ENCODE measurements at regions not wholly inside any gene's neighbourhood (a gene's known extent, or its start where the extent isn't known, plus 50 kb on each side); places are given as distances from the start of the nearest gene placed in this dataset.

- no peak for DNase-seq
These were observed 140.1 kb upstream of the PARP11 start for GRCh38 chr12:4012977-4013968.

GRCh38 chr12:4012073-4012472 is 138.9 kb upstream of the PARP11 start:
- no peak for DNase-seq

- DNase-seq, result no peak
These were observed 138.4 kb upstream of the PARP11 start for GRCh38 chr12:4011597-4011996.

- DNase-seq, result no peak
These were observed 136.9 kb upstream of the PARP11 start for GRCh38 chr12:4009979-4010704.

- DNase-seq, result no peak
These were observed 133.5 kb upstream of the PARP11 start for GRCh38 chr12:4006743-4007142.

- no peak for DNase-seq
These were observed 132.7 kb upstream of the PARP11 start for GRCh38 chr12:4005851-4006430.

GRCh38 chr12:4003576-4003975 is 130.4 kb upstream of the PARP11 start:
- DNase-seq, result no peak

- DNase-seq, result no peak
These were observed 129.4 kb upstream of the PARP11 start for GRCh38 chr12:4002601-4003000.

GRCh38 chr12:4001841-4002240 is 128.6 kb upstream of the PARP11 start:
- DNase-seq, result no peak

- DNase-seq, result no peak
These were observed 127.8 kb upstream of the PARP11 start for GRCh38 chr12:4001031-4001430.

- no peak for DNase-seq
These were observed 126.7 kb upstream of the PARP11 start for GRCh38 chr12:3999904-4000303.

GRCh38 chr12:3998968-3999792 is 126.0 kb upstream of the PARP11 start:
- no peak for DNase-seq

GRCh38 chr12:3998397-3998796 is 125.2 kb upstream of the PARP11 start:
- DNase-seq, result no peak

- DNase-seq, result no peak
These were observed 123.1 kb upstream of the PARP11 start for GRCh38 chr12:3996322-3996721.

- DNase-seq, result no peak
These were observed 122.1 kb upstream of the PARP11 start for GRCh38 chr12:3995306-3995705.

- DNase-seq, result no peak
These were observed 121.3 kb upstream of the PARP11 start for GRCh38 chr12:3994500-3994899.

GRCh38 chr12:3992945-3993344 is 119.7 kb upstream of the PARP11 start:
- no peak for DNase-seq

- DNase-seq, result no peak
These were observed 118.8 kb upstream of the PARP11 start for GRCh38 chr12:3991798-3992580.

GRCh38 chr12:3990501-3991280 is 117.5 kb upstream of the PARP11 start:
- DNase-seq, result no peak

GRCh38 chr12:3989218-3989550 is 116.0 kb upstream of the PARP11 start:
- DNase-seq, result no peak

- DNase-seq, result no peak
These were observed 115.5 kb upstream of the PARP11 start for GRCh38 chr12:3988519-3989217.

Measured in SIG-M5 (cell line).